GM23338 (cell line): ENCODE measurements at regions not wholly inside any gene's neighbourhood (a gene's known extent, or its start where the extent isn't known, plus 50 kb on each side); places are given as distances from the start of the nearest gene placed in this dataset.

Source experiments
- ATAC-seq: fragments of 200-7000 bp; cut with Tn5 transposase; 3 replicates; pipeline ENCODE4 v1.9.1; 2020
- DNase-seq: peaks from one replicate; pipeline ENCODE4 v3.0.0-alpha.2; 2015; ENCODE audit warnings: low spot score
- H2AFZ ChIP-seq: fragments of 200-600 bp; sonication (generic); 2 replicates; pipeline ENCODE4 v1.8.0; 2016; ENCODE audit warnings: antibody characterized with exemption, mild to moderate bottlenecking, moderate library complexity
- H3F3A ChIP-seq: fragments of 200-600 bp; sonication (generic); replicated peaks from 2 replicates; pipeline ENCODE4 v1.8.0; 2017; ENCODE audit warnings: antibody characterized with exemption, mixed run types, low read depth
- H3K27ac ChIP-seq: fragments of 200-600 bp; sonication (generic); 2 replicates; pipeline ENCODE4 v1.6.1; 2016; ENCODE audit warnings: low read depth
- H3K27me3 ChIP-seq: fragments of 200-600 bp; sonication (generic); 2 replicates; pipeline ENCODE4 v1.8.0; 2016; ENCODE audit warnings: mild to moderate bottlenecking, mixed run types, moderate library complexity; ENCODE audit not compliant: insufficient read depth
- H3K36me3 ChIP-seq: fragments of 200-600 bp; sonication (generic); 2 replicates; pipeline ENCODE4 v1.8.0; 2016; ENCODE audit warnings: mild to moderate bottlenecking; ENCODE audit not compliant: insufficient read depth
- H3K4me1 ChIP-seq: fragments of 200-600 bp; sonication (generic); 2 replicates; pipeline ENCODE4 v1.8.0; 2016; ENCODE audit warnings: mild to moderate bottlenecking, moderate library complexity; ENCODE audit not compliant: insufficient read depth
- H3K4me2 ChIP-seq: fragments of 200-600 bp; sonication (generic); 2 replicates; pipeline ENCODE4 v1.7.1; 2017; ENCODE audit warnings: mixed run types
- H3K4me3 ChIP-seq: fragments of 200-600 bp; sonication (generic); 2 replicates; pipeline ENCODE4 v1.6.1; 2016; ENCODE audit warnings: mixed run types
- H3K79me2 ChIP-seq: fragments of 200-600 bp; sonication (generic); replicated peaks from 2 replicates; pipeline ENCODE4 v1.8.0; 2017; ENCODE audit warnings: mild to moderate bottlenecking; ENCODE audit not compliant: insufficient read depth
- H3K9me2 ChIP-seq: fragments of 200-600 bp; sonication (generic); 2 replicates; pipeline ENCODE4 v1.8.0; 2017; ENCODE audit not compliant: insufficient read depth
- H4K20me1 ChIP-seq: fragments of 200-600 bp; sonication (generic); replicated peaks from 2 replicates; pipeline ENCODE4 v1.8.0; 2017; ENCODE audit warnings: mild to moderate bottlenecking; ENCODE audit not compliant: insufficient read depth
- H3K27ac Mint-ChIP-seq: 2 replicates; pipeline ENCODE4 v1.8.0; 2020; ENCODE audit warnings: inconsistent platforms, mild to moderate bottlenecking, moderate library complexity, mixed read lengths
- H3K27me3 Mint-ChIP-seq: 3 replicates; pipeline ENCODE4 v1.8.0; 2022; ENCODE audit warnings: low read depth, mild to moderate bottlenecking, moderate library complexity, mixed read lengths, inconsistent platforms; ENCODE audit not compliant: insufficient read depth, poor library complexity
- H3K36me3 Mint-ChIP-seq: 3 replicates; pipeline ENCODE4 v1.8.0; 2021; ENCODE audit warnings: low read depth, mild to moderate bottlenecking, inconsistent platforms, moderate library complexity, mixed read lengths
- H3K4me1 Mint-ChIP-seq: 3 replicates; pipeline ENCODE4 v1.8.0; 2020; ENCODE audit warnings: mild to moderate bottlenecking, inconsistent platforms, mixed read lengths
- H3K4me3 Mint-ChIP-seq: 3 replicates; pipeline ENCODE4 v1.8.0; 2021; ENCODE audit warnings: moderate library complexity, mild to moderate bottlenecking, inconsistent platforms, mixed read lengths
- H3K9me3 Mint-ChIP-seq: 3 replicates; pipeline ENCODE4 v1.8.0; 2020; ENCODE audit warnings: moderate library complexity, mild to moderate bottlenecking, inconsistent platforms, mixed read lengths
- CTCF ChIP-seq, 2 experiments: fragments of 200-600 bp in 1 of 2; sonication (generic) in 1 of 2; conservative IDR thresholded peaks; 2 replicates each; pipeline versions ENCODE4 v1.5.1 to v1.6.1; 2016 to 2017; ENCODE audit warnings: antibody characterized with exemption in 2 of 2, low read depth in 2 of 2, mild to moderate bottlenecking in 2 of 2, moderate library complexity in 1 of 2
- EZH2 ChIP-seq: fragments of 200-600 bp; sonication (generic); IDR thresholded peaks from one replicate; pipeline ENCODE4 v1.8.0; 2017; ENCODE audit warnings: antibody characterized with exemption, mild to moderate bottlenecking, low read depth; ENCODE audit not compliant: unreplicated experiment
- EZH2phosphoT487 ChIP-seq: fragments of 200-600 bp; sonication (generic); IDR thresholded peaks from one replicate; pipeline ENCODE4 v1.8.1; 2018; ENCODE audit warnings: antibody characterized with exemption; ENCODE audit not compliant: unreplicated experiment
- JUNB ChIP-seq: IDR thresholded peaks from one replicate; pipeline ENCODE4 v1.6.1; 2016; ENCODE audit warnings: antibody characterized with exemption; ENCODE audit not compliant: unreplicated experiment
- NANOG ChIP-seq: IDR thresholded peaks from 2 replicates; pipeline ENCODE4 v1.6.1; 2016; ENCODE audit warnings: antibody characterized with exemption, borderline replicate concordance
- POLR2AphosphoS5 ChIP-seq: IDR thresholded peaks from 2 replicates; pipeline ENCODE4 v1.6.1; 2016; ENCODE audit warnings: antibody characterized with exemption, low read depth
- REST ChIP-seq: IDR thresholded peaks from one replicate; pipeline ENCODE4 v1.6.1; 2018; ENCODE audit warnings: antibody characterized with exemption; ENCODE audit not compliant: unreplicated experiment
- STAT1 ChIP-seq: IDR thresholded peaks from one replicate; pipeline ENCODE4 v1.6.1; 2016; ENCODE audit warnings: antibody characterized with exemption; ENCODE audit not compliant: unreplicated experiment
- ZNF114 ChIP-seq: fragments of 250-450 bp; sonication (Bioruptor Pico); IDR thresholded peaks from 2 replicates; pipeline ENCODE4 v1.5.0; 2020; ENCODE audit warnings: mild to moderate bottlenecking, moderate library complexity
- ZNF331 ChIP-seq: fragments of 250-450 bp; sonication (Bioruptor Pico); IDR thresholded peaks from 2 replicates; pipeline ENCODE4 v1.5.0; 2020; ENCODE audit warnings: low read depth, mild to moderate bottlenecking, moderate library complexity
- ZNF462 ChIP-seq: fragments of 250-450 bp; sonication (Bioruptor Pico); IDR thresholded peaks from 2 replicates; pipeline ENCODE4 v1.5.0; 2020; ENCODE audit warnings: mild to moderate bottlenecking, moderate library complexity

GRCh38 chr17:77471984-77472461, 331.3 kb downstream of the SEC14L1 start:
- peaks cover 93% of the 10 kb centered on the region for H3K4me1 Mint-ChIP-seq
- H2AFZ ChIP-seq = no peak overlapping the region
- peaks cover 40% of the 10 kb centered on the region for H3K36me3 Mint-ChIP-seq
- H3K27me3 Mint-ChIP-seq = peaks cover 38% of the 10 kb centered on the region
- peaks cover 74% of the 10 kb centered on the region for H3K4me1 ChIP-seq
- peak overlapping the region; percentile 50 for H3K4me2 ChIP-seq
- no peak overlapping the region; the same call in 1 of the 2 replicates for H3K4me3 ChIP-seq
- DNase-seq (no peak), ATAC-seq (peak; percentile 4)
- H3F3A ChIP-seq = peaks cover 22% of the 10 kb centered on the region
- no peaks in the 10 kb centered on the region for H3K27me3 ChIP-seq
- peaks cover 4% of the 10 kb centered on the region; the same call in 1 of the 2 replicates for H4K20me1 ChIP-seq
- H3K9me3 Mint-ChIP-seq = no peaks in the 10 kb centered on the region
- TF ChIP-seq ZNF114 = no peak
- TF ChIP-seq POLR2AphosphoS5 = no peak
- no peak for TF ChIP-seq JUNB
- TF ChIP-seq REST = no peak
- TF ChIP-seq ZNF462 (CRISPR knock-in tag) = no peak
- no peak for TF ChIP-seq ZNF331
- no peak for TF ChIP-seq EZH2phosphoT487
- no peak for TF ChIP-seq STAT1
- TF ChIP-seq CTCF (conservative IDR thresholded peaks at IDR 0.05; ENCODE audit: low read depth in 2 of 2) = no peak
- no peak for TF ChIP-seq NANOG
- TF ChIP-seq EZH2 = no peak
- peaks cover 85% of the 10 kb centered on the region for H3K79me2 ChIP-seq
- peaks cover 9% of the 10 kb centered on the region for H3K9me2 ChIP-seq
- peak overlapping the region; percentile 96 for H3K27ac ChIP-seq
- no peaks in the 10 kb centered on the region; the same call in 1 of the 2 replicates for H3K36me3 ChIP-seq
- peak overlapping the region; percentile 94 for H3K27ac Mint-ChIP-seq
- peak overlapping the region; percentile 39 for H3K4me3 Mint-ChIP-seq
